ENCODE measurements at regions not wholly inside any gene's neighbourhood (a gene's known extent, or its start where the extent isn't known, plus 50 kb on each side); places are given as distances from the start of the nearest gene placed in this dataset.
A peak's percentile ranks its signal among the peaks of the same experiment; 100 is the strongest.

DNA sequence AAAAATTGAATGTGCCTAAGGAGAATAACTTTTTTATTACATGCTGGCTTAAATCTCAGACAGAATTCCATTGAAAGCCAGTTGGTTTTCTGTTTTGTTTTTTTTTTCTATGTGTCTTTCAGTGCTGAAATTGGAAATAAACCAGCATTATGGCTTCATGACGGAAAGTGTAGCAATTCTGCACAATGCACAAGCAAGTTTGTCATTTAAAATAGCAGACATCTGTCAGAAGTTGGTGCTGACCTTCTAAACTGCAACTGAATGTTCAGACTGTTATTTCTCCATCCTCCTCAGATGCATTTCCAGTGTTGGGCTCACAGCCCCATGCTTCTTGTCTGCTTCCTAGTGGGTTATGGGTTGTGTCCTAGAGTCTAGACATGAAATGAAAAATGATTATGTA lies 107.2 kb upstream of the LIMCH1 start:
- DNase-seq = no peak

DNA sequence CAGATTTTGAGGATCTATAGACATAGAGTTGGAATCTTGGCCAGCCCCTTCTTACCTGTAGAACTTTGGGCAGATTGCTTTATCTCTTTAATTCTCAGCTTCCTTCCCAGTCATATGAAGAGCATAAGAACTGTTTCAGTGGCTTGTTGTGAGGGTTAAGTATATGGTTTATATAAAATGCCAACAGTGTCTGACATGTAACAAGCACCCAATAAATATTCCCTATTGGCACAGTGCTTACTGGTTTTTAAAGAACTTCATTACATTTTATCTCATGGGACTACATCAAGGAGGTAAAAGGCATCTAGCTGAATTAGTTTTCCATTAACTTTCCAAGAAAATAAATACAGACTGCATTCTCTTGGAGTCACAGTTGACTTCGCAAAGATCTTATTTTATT lies 106.7 kb upstream of the LIMCH1 start:
- no peak for DNase-seq

DNA sequence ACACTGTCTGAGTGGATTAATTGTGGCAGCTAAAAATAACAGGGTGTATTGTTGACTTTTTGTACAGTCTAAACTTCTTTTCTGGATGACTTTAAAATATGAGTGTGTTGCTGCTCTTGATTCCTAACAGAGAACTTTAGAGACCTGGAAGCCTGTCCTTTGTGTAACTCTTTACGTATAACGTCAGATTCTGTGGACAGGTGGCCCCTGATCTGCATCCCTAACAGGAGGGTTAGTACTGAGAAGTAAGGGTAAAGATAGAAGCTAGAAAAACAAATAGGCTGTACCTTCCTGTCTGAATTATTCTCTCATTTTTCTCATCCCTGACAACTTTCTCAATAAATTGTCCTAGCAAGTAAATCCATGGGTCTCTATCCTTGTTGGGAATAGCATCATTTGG lies 105.7 kb upstream of the LIMCH1 start:
- DNase-seq = no peak

DNA sequence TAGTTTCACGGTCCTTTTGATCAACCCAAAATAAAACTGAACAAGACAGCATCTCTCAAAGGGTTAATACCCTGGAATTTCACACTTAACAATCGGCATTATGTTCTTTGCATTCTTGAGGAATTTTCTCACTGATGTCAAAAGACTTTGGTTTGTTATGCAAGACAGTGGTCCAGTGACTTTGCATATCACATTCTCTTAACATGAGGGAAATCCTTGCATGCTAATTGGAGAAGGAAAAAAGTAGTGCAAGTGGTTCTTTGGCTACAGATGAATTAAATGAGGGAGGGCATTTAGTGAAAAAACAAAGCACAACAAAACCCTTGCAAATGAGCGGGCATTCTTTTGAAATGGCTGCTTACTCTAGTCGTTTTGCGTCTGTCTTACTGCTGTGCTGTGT lies 105.1 kb upstream of the LIMCH1 start:
- no peak for DNase-seq

DNA sequence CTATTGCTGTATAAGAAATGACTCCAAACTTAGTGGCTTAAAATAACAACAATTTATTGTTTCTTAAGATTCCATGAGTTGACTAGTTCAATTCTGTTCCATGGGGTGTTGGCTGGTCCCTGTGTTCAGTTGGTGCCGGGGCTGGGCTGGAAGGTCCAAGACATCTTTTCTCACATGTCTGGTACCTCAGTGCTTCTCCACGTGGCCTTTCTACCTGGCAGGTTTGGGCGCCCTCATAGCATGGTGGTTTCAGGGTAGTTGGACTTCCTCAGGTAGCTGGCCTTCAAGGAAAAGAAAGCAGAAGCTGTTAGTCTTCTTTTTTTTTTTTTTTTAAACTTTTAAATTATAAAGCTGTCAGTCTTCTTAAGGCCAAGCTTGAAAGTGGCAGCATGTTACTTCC lies 104.6 kb upstream of the LIMCH1 start:
- DNase-seq = no peak

DNA sequence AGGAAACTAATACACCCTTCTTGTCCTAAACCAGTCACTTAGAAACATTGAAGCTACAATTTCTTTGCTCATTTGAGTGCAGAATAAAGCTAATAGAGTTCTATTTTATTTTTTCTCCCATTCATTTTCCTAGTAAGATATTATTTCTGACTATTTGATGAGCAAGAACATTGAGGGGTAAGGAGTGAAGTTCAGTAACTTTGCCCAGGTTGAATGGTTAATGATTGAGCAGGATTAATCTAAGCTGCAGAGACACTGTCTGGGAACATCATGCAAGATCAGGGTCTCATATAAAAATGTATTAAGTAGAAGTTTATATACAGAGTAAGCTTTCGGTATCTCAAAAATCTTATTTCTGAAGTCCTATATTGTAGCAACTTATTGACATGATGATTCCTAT lies 102.4 kb upstream of the LIMCH1 start:
- DNase-seq = no peak

DNA sequence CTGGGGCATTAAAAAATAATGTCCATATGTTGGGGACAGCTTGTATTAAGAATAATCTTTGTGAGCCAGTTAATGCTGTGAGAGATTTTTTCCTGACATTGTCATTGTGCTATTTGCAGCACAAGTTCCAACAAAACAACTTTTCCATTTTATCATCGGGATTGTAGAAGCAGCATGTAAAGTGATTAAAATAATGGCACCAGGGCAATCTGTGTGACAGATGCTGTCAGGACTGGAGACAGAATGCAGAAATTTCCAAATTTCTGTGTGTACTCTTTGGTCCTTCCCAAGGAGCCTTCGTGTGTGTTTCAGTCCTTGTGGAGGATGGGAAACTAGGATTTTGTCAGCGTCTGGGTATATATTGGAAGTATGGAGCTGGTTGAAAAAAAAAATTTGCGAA lies 101.5 kb upstream of the LIMCH1 start:
- DNase-seq = no peak

DNA sequence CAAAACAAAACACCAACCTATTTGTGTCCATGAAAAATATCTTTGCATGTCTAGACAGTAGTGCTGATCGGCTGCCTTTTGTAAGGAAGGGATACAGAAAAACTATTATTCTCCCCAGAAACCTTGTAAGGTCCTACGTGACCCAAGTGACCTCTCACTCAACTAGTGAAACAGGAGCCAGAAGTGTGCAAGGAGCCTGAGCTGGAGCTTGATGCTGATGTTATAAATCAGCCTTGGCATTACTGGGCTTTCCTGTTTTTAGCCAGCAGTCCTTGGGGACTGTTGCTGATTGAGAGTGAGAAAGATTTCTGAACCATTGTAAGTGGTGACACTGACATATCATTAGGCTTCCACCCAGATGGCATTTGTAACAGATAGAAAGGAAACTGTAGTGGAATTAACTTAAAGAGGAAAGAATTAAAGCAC lies 100.8 kb upstream of the LIMCH1 start:
- peak; percentile 29 for DNase-seq

DNA sequence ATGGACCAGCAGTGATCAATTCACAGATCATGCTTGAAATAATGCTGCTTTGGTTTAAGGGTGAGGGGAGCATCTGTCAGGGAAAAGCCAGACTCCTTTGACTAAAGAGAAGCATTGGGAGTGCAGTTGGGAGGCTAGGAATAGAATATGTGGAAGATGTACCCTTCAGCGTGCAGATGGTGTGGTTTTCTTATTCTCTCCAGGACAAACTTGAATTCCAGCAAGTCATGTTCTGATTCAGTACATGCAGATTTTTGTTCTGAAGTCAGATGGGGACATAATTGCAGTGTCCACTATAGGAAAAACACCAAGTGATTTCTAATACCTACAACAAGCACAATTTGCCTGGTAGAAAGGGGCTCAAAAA lies 99.0 kb upstream of the LIMCH1 start:
- no peak for DNase-seq

DNA sequence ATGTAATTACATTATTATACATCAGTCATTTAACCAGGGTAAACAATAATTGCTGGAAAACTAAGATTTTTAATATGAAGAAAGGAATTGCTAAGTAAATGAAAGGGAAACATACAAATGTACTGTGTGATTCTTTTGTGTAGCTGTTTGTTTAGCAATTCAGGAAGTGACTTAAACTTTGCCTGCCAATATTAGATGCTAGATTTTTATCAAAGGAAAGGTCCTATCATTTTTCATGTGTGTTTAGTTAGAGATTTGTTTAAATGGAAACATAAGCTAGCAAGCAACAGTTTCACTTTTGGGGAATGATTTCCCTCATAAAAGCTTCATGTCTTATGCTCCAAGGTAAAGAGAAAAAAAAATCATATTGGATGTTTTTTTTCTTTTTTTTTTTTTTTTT lies 95.1 kb upstream of the LIMCH1 start:
- DNase-seq = no peak

DNA sequence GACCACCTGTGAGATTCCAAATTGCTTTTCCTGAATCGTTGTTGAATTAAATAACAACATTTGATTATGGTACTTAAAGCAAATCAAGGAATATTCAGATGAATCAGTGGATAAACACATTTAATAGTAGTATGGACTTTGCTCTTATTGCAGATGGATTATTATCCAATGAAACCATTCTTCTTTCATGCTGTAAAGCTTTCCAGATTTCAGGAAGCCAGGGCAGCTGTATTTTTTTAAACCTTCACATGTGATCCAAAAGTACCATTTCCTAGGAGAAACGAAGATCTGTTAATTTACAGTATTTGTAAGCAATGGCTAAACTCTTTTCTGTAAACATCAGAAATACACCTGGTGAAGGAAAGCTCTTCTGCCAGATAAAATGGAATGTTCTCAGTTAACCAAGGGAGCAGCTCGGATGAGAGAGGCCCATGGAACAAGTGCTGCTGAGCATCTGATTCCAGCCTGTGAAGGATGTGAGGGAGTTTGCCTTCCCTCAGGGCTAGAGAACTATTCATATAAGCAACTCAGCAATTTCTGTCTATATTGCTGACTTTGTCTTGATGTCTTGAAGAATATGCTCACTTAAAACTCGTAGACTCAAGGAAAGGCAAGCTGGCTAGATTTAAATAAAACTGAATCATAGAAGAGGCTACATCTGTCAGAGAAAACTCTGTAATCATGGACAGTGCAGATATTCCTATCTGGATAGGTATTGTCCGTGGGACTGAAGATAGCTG lies 94.4 kb upstream of the LIMCH1 start:
- no peak for DNase-seq

DNA sequence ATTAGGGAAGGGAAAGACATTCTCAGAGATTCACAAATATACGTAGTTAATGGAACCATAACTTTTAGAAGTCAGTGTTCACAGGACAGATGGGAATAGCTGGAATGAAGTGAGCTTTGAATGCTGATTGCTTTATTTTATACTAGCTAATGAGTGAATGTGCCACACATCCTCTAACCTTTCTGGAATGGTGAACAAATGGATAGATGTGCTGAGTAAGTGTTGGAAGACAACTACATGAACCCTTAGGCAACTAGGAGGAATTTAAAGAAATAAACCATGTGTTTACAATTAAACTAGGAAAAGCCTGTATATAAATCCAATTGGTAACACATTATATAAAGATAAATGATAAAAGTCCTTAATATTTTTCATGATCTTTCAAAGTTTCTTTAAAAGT lies 91.6 kb upstream of the LIMCH1 start:
- DNase-seq = no peak

DNA sequence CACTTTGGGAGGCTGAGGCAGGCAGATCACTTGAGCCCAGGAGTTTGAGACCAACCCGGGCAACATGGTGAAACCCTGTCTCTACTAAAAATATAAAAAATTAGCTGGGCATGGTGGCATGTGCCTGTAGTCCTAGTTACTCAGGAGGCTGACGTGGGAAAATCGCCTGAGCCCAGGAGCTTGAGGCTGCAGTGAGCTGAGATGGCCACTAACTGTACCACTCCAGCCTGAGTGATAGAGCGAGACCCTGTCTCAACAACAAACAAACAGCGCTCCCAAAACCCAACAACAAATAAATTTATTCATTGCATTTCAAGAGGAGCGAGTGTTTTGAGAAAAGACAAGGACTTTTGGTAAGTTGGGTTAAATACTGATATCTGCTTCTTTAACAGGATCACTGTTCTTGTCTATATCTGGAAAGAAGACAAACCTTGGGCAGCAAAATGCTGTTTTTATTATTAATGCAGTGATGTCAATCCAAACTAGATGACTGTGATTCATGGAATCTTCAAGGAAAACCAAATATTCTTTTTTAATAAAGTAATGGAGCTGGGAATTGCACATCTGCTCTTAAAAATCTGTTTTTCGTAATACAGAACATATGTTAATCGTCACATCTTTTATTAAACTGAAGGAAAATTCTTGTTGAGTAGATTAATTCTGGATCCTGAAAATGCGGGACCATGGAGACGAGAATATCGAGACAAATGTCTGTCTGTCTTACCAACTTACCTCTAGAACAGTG lies 90.8 kb upstream of the LIMCH1 start:
- DNase-seq = no peak

DNA sequence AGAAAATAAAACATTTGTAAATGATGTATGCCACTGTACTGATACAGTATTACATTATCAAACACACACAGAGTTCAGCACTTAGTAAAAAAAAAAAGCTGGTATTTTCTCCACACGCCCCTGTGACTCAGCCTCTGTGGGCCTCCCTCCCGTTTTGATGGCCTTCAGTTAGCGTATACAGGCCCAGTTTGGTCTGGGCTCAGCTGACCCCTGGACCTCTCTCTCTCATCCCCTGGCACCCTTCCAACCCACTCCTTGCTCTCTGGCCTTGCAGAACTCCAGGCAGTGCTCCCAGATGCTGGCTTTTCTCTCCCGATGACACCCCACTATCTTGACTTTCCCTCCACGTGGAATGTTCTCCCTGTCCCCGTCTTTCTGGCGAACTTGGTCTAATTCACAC lies 89.0 kb upstream of the LIMCH1 start:
- DNase-seq = no peak

DNA sequence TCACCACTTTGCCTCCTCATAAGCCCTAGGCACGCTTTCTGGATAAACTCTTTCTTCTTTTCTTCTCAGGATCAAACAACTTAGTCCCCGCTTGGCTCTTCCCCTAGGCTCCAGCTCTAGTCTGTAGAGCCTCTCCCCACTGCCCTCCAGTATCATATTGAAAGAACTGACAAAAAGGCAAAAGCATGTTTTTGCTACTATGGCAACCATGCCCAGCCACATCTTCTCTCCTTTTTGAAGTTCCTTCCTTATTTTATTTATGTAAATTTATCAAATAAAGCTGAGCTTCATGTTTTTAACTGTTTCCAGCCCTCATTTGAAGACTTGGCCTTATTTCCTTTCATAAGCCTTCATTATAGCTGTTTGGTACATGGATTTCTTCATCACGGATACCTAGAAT lies 86.0 kb upstream of the LIMCH1 start:
- no peak for DNase-seq

DNA sequence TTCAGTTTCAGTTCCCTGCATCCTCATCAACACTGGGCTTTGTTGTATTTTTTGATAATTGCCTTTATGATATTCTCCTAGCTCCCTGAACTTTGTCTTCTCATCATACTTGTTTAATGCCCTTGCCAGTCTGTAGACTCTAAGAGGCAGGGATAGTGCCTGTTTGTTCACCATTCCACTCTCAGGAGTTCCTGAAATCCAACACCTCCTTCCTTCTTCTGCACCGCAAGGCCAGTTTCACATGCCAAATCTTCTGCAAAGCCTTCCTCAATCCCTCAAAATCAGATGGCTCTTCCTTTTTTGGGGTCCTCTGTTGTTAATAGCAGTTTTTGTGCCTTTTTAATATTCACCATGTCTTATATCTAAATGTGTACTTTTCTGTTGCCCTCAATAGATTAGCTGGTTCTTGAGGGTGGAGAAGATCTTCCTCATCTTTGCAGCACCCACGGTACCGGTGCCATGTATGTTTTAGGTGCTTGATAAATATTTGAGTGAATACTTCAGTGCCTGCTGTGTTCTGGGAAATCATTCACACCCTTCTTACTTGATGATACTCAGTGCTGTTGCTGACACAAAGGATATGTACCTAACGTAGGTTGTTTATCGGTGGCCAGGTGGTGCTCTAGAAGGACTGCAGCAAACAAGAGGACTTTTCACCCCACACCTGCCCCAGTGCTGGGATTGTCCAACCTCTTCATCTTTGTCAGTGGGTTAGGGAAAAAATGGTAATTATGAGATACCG lies 85.3 kb upstream of the LIMCH1 start:
- DNase-seq = no peak

DNA sequence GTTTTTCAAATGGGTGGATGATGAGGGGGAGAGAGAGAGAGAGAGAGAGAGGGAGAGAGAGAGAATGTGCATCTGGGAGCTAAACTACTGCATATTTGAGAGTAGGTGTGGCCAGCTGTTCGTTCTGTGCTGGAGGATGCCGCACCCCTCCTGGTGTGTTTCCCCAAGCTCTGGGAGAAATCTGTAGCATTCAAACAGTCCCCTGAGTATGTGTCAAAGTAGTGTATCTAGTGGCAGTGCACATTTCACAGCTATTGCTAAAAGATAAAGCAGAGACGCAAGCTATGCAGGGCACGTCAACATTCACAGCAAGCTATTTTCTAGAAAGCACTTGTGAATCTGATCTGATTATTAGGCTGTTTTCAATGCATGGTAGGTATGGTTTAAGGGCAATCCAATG lies 83.5 kb upstream of the LIMCH1 start:
- no peak for DNase-seq

DNA sequence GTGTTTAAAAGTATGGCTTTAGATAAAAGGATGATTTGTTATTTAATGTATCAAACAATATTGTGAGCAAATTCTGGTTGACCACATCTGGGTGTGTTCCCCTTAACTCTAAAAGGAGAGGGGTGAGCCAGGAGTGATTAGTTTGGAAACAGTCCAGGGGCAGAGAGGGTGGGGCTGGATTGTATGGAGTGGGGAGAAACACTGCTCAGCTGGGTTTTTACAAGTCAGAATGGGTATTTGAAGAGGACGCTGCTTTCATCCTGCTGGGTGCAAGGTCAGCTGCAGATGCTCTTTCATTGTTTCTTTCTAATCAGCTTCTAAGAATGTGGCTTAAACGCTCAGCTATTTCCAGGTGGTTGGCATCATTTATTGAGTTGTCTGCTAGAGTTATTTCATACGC lies 82.8 kb upstream of the LIMCH1 start:
- DNase-seq = no peak

DNA sequence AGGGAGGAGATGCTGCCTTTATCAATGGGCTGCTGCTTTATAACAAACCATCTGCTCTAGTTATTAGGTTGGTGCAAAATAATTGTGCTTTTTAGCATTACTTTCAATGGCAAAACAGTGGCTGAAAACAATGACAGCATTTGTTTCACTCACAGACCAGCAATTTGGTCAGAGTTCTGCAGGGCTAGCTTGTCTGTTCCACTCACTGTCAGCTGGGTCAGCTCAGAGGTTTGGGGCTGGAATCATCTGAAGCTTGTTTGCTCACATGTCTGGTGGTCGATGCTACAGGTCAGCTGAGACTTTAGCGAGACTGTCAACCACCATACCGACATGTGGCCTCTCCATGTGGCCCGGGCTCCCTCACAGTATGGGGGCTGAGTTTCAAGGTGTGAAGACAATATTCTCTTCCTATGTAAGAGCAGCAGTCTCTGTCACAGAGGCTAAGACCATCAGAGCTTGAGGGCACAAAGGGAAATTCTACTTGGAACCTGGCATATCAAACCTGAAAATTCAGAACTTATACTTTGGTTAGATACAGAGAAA lies 81.3 kb upstream of the LIMCH1 start:
- DNase-seq = no peak

DNA sequence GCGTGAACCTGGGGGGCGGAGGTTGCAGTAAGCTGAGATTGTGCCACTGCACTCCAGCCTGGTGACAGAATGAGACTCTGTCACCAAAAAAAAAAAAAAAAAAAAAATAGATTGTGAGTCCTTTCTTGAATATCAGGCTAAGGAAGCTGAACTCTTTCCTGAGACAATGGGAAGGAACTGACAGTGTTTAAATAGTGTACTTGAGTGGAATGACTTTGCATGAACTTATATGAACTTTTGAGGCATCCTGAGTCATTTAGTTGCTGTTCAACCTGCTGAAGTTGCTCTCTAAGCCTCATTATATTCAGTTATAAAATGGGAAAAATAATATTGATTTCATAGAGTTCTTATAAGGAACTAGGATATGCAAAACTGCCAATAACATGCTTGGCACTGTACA lies 79.3 kb upstream of the LIMCH1 start:
- no peak for DNase-seq

DNA sequence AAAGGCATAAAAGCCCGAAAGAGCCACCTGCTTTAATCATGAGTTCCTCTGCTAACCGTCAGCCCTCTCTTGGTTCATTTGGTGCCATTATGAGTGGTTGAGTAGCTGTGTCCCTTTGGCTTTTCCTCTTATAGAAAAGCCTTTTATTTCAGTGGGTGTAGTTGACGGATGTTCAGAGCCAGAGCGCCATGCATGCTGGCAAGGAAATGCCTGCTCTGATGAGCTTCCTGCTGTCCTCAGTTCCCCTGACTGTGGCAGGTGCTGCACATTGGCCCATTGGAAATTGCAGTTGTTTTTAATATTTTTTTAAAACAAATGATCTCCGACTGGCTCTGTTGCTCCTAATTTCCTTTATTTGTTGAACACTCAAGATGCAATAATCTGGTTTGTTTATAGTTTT lies 77.3 kb upstream of the LIMCH1 start:
- no peak for DNase-seq

DNA sequence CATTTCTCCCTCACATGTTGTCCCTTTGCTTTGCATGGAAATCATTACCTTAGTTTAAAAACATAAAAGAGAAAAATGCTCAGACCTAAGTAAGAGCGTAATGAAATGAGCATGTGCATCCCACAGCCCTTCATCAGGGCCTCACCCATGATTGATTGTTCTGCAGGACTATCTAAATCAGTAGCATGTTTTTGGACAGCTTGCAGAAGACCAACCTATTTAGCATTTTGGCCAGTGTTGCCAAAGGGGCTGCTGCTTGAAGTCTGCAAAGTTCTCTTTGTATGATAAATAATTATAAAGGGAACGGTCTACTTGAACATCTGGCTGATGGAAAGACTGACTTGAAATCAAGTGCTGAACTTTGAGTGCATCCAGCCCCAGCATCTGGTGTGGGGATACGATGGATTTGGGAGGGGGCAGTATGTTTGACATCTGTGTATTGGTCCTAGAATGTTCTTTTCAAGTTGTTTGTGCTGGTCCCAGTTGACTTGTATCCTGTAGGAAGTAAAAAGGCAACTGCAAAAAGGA lies 76.1 kb upstream of the LIMCH1 start:
- peak; percentile 61 for DNase-seq

DNA sequence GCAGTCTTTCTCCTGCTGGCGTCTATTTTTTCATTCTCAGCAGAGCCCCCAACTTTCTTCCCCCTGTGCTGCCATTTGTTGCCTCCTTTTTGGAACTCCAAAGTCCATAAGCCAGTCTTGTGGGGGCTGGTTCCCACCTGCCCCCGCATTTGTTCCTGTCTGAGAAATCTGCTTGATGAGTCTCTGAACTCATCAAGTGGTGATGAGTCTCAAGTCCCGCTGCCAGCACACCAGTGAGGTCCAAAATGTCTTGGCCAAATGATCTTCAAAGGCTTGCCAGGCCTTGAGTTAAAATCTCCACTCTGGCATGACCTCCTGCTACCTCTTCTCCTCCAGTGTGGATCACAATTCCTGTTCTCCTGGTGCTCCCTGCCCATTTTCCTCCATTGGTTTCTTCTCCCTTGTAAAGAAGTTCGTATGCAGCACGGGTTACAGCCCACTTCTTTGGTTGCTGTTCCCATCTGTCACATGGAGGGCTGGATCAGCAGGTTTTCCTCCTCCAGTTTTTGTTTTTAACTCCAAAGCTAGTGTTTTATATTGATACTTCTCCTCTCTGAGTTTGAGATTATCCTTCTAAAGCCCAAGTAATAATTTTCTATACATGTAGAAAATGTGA lies 72.7 kb upstream of the LIMCH1 start:
- DNase-seq = peak; percentile 81

All from NCI-H446 treated with DMSO at 0.1 percent for 48 hours (cell line).